ENCODE measurements at regions not wholly inside any gene's neighbourhood (a gene's known extent, or its start where the extent isn't known, plus 50 kb on each side); places are given as distances from the start of the nearest gene placed in this dataset.

- TF ChIP-seq ZBTB7A (IDR thresholded peaks at IDR 0.05; ENCODE audit: low read depth): no peak
- TF ChIP-seq USF1 (IDR thresholded peaks at IDR 0.05): no peak
- TF ChIP-seq TCF12 (IDR thresholded peaks at IDR 0.05; ENCODE audit: low read depth): no peak
- no peak for TF ChIP-seq REST (IDR thresholded peaks at IDR 0.05; ENCODE audit: low read depth)
- no peak for TF ChIP-seq YY1 (IDR thresholded peaks at IDR 0.05; ENCODE audit: low read depth)
- no peak for TF ChIP-seq EGR1 (IDR thresholded peaks at IDR 0.05)
These were observed 169.6 kb upstream of the DCBLD2 start for GRCh38 chr3:99071096-99071495.

DNA sequence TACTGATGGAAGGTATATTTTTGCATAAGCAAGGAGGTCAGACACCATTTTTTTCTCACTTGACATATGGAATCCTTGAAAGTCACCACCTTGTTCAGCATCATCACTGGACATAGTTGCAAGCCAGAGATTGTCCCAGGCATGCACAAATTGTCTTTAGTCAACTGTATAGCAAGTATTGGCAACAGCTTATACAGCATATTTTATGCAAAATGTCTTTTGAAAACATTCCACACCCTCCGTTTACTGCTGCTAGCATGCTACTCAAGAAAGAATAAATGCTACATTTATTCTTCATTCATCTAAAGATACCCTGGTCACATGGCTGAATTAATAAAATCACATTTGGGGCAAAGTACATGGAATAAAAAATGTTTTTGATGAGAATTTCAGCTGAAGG, 168.5 kb upstream of the DCBLD2 start:
- TF ChIP-seq USF1 (IDR thresholded peaks at IDR 0.05) (no peak), EGR1 (IDR thresholded peaks at IDR 0.05) (no peak)

- TF ChIP-seq FOXM1 (IDR thresholded peaks at IDR 0.05; ENCODE audit: borderline replicate concordance, low read depth) (no peak), EGR1 (IDR thresholded peaks at IDR 0.05) (no peak)
- TF ChIP-seq, protein P1, sequence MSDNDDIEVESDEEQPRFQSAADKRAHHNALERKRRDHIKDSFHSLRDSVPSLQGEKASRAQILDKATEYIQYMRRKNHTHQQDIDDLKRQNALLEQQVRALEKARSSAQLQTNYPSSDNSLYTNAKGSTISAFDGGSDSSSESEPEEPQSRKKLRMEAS (IDR thresholded peaks at IDR 0.05): no peak
These were observed 165.4 kb upstream of the DCBLD2 start for GRCh38 chr3:99066863-99067262.

DNA sequence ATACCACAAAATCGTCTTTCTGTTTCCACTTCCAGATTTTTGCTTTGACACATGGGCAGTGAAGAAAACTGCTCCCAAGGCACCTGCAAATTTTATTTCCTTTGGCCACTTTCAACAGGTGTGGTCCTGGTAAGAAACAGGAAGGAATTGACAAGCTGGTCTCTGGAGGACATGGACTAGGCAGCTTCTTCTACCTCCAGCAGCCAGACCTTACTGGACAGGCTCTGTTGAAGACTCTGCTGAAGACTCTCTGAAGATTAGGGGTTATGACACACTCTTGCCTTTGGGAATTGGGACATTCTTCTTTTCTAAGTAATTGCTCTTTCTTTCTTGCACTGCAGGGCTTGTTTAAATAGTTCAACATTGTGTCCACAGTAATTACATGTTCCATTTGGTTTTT, 147.7 kb upstream of the DCBLD2 start:
- TF ChIP-seq TCF12 (IDR thresholded peaks at IDR 0.05; ENCODE audit: low read depth): no peak

DNA sequence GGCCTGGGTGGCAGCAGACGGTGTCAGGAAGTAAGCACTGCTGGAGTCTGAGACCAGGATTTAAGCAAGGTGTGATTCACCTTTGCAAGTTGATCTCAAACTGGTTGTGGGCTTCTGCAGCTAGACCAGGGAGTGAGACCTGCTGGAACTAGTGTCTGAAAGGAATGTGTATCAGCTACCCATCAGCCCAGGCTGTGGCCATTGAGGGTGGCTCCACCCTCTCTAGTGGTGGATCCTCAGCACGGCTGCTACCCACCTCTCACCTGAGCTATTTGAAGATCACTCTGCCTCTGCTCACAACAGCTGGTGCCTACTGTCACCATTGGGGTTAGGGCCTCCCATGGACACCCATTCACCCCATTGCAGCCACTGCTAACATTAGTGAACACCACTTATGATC, 140.3 kb upstream of the DCBLD2 start:
- no peak for TF ChIP-seq CREB1 (IDR thresholded peaks at IDR 0.05; ENCODE audit: low read depth)
- TF ChIP-seq USF1 (IDR thresholded peaks at IDR 0.05): no peak
- TF ChIP-seq EGR1 (IDR thresholded peaks at IDR 0.05): no peak
- TF ChIP-seq TCF12 (IDR thresholded peaks at IDR 0.05; ENCODE audit: low read depth): no peak
- no peak for TF ChIP-seq CEBPB (IDR thresholded peaks at IDR 0.05)
- TF ChIP-seq YY1 (IDR thresholded peaks at IDR 0.05; ENCODE audit: low read depth): no peak
- no peak for TF ChIP-seq EP300 (IDR thresholded peaks at IDR 0.05; ENCODE audit: borderline replicate concordance)
- TF ChIP-seq, protein P1 (IDR thresholded peaks at IDR 0.05): no peak
- no peak for TF ChIP-seq TAF1 (IDR thresholded peaks at IDR 0.05; ENCODE audit: low read depth)
- TF ChIP-seq REST (IDR thresholded peaks at IDR 0.05; ENCODE audit: low read depth): no peak
- no peak for TF ChIP-seq FOXM1 (IDR thresholded peaks at IDR 0.05; ENCODE audit: borderline replicate concordance, low read depth)
- TF ChIP-seq NFIC (IDR thresholded peaks at IDR 0.05): no peak
- TF ChIP-seq RAD21 (IDR thresholded peaks at IDR 0.05; ENCODE audit: low read depth): no peak
- no peak for TF ChIP-seq ZBTB7A (IDR thresholded peaks at IDR 0.05; ENCODE audit: low read depth)
- no peak for TF ChIP-seq TEAD4 (IDR thresholded peaks at IDR 0.05)

GRCh38 chr3:99031778-99032177, 130.3 kb upstream of the DCBLD2 start:
- no peak for TF ChIP-seq FOXM1 (IDR thresholded peaks at IDR 0.05; ENCODE audit: borderline replicate concordance, low read depth)
- no peak for TF ChIP-seq TCF12 (IDR thresholded peaks at IDR 0.05; ENCODE audit: low read depth)
- TF ChIP-seq EGR1 (IDR thresholded peaks at IDR 0.05): no peak
- TF ChIP-seq USF1 (IDR thresholded peaks at IDR 0.05): no peak
- TF ChIP-seq, protein P1 (IDR thresholded peaks at IDR 0.05): no peak
- no peak for TF ChIP-seq REST (IDR thresholded peaks at IDR 0.05; ENCODE audit: low read depth)
- TF ChIP-seq CEBPB (IDR thresholded peaks at IDR 0.05): no peak
- TF ChIP-seq EP300 (IDR thresholded peaks at IDR 0.05; ENCODE audit: borderline replicate concordance): no peak

Data from Ishikawa (cell line).